ENCODE measurements at regions not wholly inside any gene's neighbourhood (a gene's known extent, or its start where the extent isn't known, plus 50 kb on each side); places are given as distances from the start of the nearest gene placed in this dataset.

DNA sequence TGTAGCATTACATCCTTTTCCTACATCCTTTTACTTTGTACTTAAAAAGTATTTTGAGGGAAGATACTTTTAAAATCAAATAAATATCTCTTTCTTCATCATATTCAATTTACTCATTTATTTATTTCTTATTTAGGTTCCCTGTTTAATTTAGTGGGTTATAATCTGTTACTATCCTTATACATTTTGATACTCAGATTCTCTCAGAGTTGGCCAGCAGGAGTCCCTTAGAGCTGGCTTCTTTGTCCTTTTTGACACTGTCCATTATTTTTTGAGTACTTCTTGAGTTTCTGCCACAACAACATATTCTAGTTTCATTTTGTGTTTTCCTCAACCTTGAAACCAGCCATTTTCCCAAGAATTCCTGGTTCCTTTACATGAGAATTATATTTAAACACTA, 111.6 kb upstream of the DCBLD2 start:
- TF ChIP-seq, protein P1, sequence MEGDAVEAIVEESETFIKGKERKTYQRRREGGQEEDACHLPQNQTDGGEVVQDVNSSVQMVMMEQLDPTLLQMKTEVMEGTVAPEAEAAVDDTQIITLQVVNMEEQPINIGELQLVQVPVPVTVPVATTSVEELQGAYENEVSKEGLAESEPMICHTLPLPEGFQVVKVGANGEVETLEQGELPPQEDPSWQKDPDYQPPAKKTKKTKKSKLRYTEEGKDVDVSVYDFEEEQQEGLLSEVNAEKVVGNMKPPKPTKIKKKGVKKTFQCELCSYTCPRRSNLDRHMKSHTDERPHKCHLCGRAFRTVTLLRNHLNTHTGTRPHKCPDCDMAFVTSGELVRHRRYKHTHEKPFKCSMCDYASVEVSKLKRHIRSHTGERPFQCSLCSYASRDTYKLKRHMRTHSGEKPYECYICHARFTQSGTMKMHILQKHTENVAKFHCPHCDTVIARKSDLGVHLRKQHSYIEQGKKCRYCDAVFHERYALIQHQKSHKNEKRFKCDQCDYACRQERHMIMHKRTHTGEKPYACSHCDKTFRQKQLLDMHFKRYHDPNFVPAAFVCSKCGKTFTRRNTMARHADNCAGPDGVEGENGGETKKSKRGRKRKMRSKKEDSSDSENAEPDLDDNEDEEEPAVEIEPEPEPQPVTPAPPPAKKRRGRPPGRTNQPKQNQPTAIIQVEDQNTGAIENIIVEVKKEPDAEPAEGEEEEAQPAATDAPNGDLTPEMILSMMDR (conservative IDR thresholded peaks at IDR 0.05; ENCODE audit: control insufficient read depth, insufficient read depth, low read depth, low read length) = peak; percentile 18
- DNase-seq (ENCODE audit: low read depth) = no peak

GRCh38 chr3:99012051-99012450, 110.6 kb upstream of the DCBLD2 start:
- H3K4me3 ChIP-seq (ENCODE audit: control insufficient read depth, low read depth, low read length) = no peak overlapping the region
- DNase-seq (ENCODE audit: low read depth) = peak; percentile 24
- TF ChIP-seq, protein P1 (conservative IDR thresholded peaks at IDR 0.05; ENCODE audit: control insufficient read depth, insufficient read depth, low read depth, low read length) = no peak

More for the DNA sequence above, 111.6 kb upstream of the DCBLD2 start:
- no peak overlapping the region for H3K4me3 ChIP-seq (ENCODE audit: control insufficient read depth, low read depth, low read length)

GRCh38 chr3:99009851-99010250, 108.4 kb upstream of the DCBLD2 start:
- no peak overlapping the region for H3K4me3 ChIP-seq (ENCODE audit: control insufficient read depth, low read depth, low read length)
- DNase-seq (ENCODE audit: low read depth) = no peak
- TF ChIP-seq, protein P1 (conservative IDR thresholded peaks at IDR 0.05; ENCODE audit: control insufficient read depth, insufficient read depth, low read depth, low read length) = no peak

DNA sequence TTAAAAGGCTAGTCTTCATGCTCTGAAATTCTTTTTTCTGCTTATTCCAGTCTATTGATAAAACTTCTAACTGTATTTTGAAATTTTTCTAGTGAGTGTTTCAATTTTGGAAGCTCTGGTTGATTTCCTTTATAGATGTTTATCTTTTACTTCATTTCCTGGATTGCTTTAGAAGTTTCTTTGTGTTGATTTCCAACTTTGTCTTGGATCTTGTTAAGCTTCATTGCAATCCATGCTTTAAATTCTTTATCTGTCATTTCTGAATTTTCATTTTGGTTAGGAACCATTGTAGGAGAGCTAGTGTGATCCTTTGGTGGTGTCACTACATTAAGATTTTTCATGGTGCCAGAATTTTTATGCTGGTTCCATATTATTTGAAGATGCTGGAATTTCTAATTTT, 105.2 kb upstream of the DCBLD2 start:
- DNase-seq (ENCODE audit: low read depth) = no peak
- TF ChIP-seq, protein P1 (conservative IDR thresholded peaks at IDR 0.05; ENCODE audit: control insufficient read depth, insufficient read depth, low read depth, low read length) = no peak
- no peak overlapping the region for H3K4me3 ChIP-seq (ENCODE audit: control insufficient read depth, low read depth, low read length)

DNA sequence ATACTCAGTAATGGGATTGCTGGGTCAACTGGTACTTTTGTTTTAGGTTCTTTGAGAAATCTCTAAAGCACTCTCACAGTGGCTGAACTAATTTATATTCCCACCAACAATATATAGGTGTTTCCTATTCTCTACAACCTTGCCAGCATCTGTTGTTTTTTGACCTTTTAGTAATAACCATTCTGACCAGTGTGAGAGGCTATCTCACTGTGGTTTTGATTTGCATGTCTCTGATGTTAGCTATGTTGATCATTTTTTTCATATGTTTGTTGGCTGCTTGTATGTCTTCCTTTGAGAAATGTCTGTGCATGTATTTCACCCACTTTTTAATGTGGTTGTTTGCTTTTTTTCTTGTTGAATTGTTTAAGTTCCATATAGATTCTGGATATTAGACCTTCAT, 98.2 kb upstream of the DCBLD2 start:
- TF ChIP-seq, protein P1 (conservative IDR thresholded peaks at IDR 0.05; ENCODE audit: control insufficient read depth, insufficient read depth, low read depth, low read length) = no peak
- no peak for DNase-seq (ENCODE audit: low read depth)
- H3K4me3 ChIP-seq (ENCODE audit: control insufficient read depth, low read depth, low read length) = no peak overlapping the region

DNA sequence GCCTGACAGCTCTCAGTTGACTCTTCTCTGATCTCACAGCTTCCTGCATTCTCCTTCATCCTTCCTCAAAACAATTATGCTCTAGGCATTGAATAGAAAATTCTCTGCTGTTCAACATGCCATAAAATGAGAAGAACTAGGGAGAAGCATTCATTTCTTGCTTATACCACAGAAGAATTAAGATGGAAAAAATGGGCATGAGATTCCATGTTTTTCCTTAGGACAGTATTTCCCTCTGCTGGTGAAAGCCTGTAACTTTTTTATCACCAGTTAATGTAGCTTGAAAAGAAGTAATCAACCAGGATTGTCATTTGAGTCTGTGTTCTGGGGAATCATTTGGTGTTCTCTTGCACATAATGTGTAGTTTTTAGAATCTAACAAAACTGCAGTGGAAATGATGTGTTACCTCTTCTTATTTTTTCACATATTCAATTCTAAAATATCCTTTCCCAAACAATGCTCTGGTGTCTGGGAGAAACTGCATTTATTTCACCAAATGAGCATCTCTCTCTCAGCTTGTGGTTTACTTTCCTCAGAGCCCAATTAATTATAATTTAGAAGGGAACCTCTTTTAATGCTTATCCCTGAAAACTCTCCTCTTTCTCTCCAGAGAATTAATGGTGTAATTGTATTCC, 92.8 kb upstream of the DCBLD2 start:
- peak; percentile 82 for DNase-seq (ENCODE audit: low read depth)
- H3K4me3 ChIP-seq (ENCODE audit: control insufficient read depth, low read depth, low read length) = no peak overlapping the region
- TF ChIP-seq, protein P1 (conservative IDR thresholded peaks at IDR 0.05; ENCODE audit: control insufficient read depth, insufficient read depth, low read depth, low read length) = peak; percentile 74

- TF ChIP-seq, protein P1 (conservative IDR thresholded peaks at IDR 0.05; ENCODE audit: control insufficient read depth, insufficient read depth, low read depth, low read length) = peak; percentile 28
- H3K4me3 ChIP-seq (ENCODE audit: control insufficient read depth, low read depth, low read length) = no peak overlapping the region
- DNase-seq (ENCODE audit: low read depth) = no peak
These were observed 89.9 kb upstream of the DCBLD2 start for GRCh38 chr3:98991393-98991792.
